PC-3 (cell line): ENCODE measurements at regions not wholly inside any gene's neighbourhood (a gene's known extent, or its start where the extent isn't known, plus 50 kb on each side); places are given as distances from the start of the nearest gene placed in this dataset.

Experiments
- ATAC-seq: fragments of 200-7000 bp; cut with Tn5 transposase; 2 replicates; pipeline ENCODE4 v1.9.1; 2020; ENCODE audit warnings: mild to moderate bottlenecking, moderate library complexity
- BruUV-seq: library from RNA; stranded (reverse); fragments of 400-500 nt; replicated peaks from 2 replicates; lab custom pipeline; 2021; lab: Mats Ljungman, UMichigan
- CTCF ChIA-PET: fragments of 300-600 bp; sonication (Branson Sonifier 250); formaldehyde crosslinking; loops from one replicate; lab custom pipeline; 2022; ENCODE audit warnings: antibody characterized with exemption; lab: Charles Lee
- POLR2A ChIA-PET: fragments of 300-600 bp; sonication (Branson Sonifier 250); formaldehyde crosslinking; loops from one replicate; lab custom pipeline; 2022; ENCODE audit warnings: antibody characterized with exemption; ENCODE audit not compliant: unreplicated experiment; lab: Charles Lee
- DNase-seq: peaks from one replicate; pipeline ENCODE4 v3.0.0-alpha.2; 2015
- H2AFZ ChIP-seq: fragments of 300-600 bp; sonication (generic); 2 replicates; pipeline ENCODE4 v1.6.0; 2016; ENCODE audit warnings: antibody characterized with exemption, low read length
- H3F3A ChIP-seq: fragments of 300-600 bp; sonication (generic); one replicate; pipeline ENCODE4 v1.6.0; 2017; ENCODE audit warnings: antibody characterized with exemption, low read length, control low read depth, mild to moderate bottlenecking; ENCODE audit not compliant: unreplicated experiment
- H3K27ac ChIP-seq: fragments of 300-600 bp; sonication (generic); 2 replicates; pipeline ENCODE4 v1.5.1; 2016; ENCODE audit warnings: mild to moderate bottlenecking, low read length
- H3K27me3 ChIP-seq: fragments of 300-600 bp; sonication (generic); 2 replicates; pipeline ENCODE4 v1.6.1; 2016; ENCODE audit warnings: low read length, mixed read lengths
- H3K36me3 ChIP-seq: fragments of 300-600 bp; sonication (generic); 2 replicates; pipeline ENCODE4 v1.6.1; 2016; ENCODE audit warnings: low read depth, mixed run types, low read length, mixed read lengths
- H3K4me1 ChIP-seq: fragments of 300-600 bp; sonication (generic); 2 replicates; pipeline ENCODE4 v1.5.1; 2016; ENCODE audit warnings: low read length; ENCODE audit not compliant: insufficient read depth
- H3K4me2 ChIP-seq: fragments of 300-600 bp; sonication (generic); 2 replicates; pipeline ENCODE4 v1.6.0; 2016; ENCODE audit warnings: low read length
- H3K4me3 ChIP-seq: fragments of 300-600 bp; sonication (generic); 2 replicates; pipeline ENCODE4 v1.5.1; 2016; ENCODE audit warnings: mild to moderate bottlenecking, low read length, mixed read lengths
- H3K79me2 ChIP-seq: fragments of 300-600 bp; sonication (generic); 2 replicates; pipeline ENCODE4 v1.6.1; 2017; ENCODE audit warnings: low read length, mixed read lengths
- H3K9ac ChIP-seq: fragments of 300-600 bp; sonication (generic); 2 replicates; pipeline ENCODE4 v1.6.0; 2016; ENCODE audit warnings: mild to moderate bottlenecking, low read length
- H3K9me2 ChIP-seq: fragments of 300-600 bp; sonication (generic); replicated peaks from 2 replicates; pipeline ENCODE4 v1.6.1; 2016; ENCODE audit warnings: mixed run types, low read length, mixed read lengths
- H3K9me3 ChIP-seq: fragments of 300-600 bp; sonication (generic); 2 replicates; pipeline ENCODE4 v1.6.1; 2016; ENCODE audit warnings: low read length, mixed read lengths
- H4K20me1 ChIP-seq: fragments of 300-600 bp; sonication (generic); 2 replicates; pipeline ENCODE4 v1.6.1; 2016; ENCODE audit warnings: low read length, mixed read lengths
- EZH2 ChIP-seq: fragments of 300-600 bp; sonication (generic); IDR thresholded peaks from one replicate; pipeline ENCODE4 v1.6.1; 2017; ENCODE audit warnings: antibody characterized with exemption, mild to moderate bottlenecking, low read length; ENCODE audit not compliant: unreplicated experiment
- EZH2phosphoT487 ChIP-seq: fragments of 300-600 bp; sonication (generic); IDR thresholded peaks from 2 replicates; pipeline ENCODE4 v1.6.1; 2018; ENCODE audit warnings: mild to moderate bottlenecking, antibody characterized with exemption, low read length, borderline replicate concordance
- intact Hi-C: fragments of 100-400 bp; cut with micrococcal nuclease; formaldehyde crosslinking; loops from 2 replicates; pipeline ENCODE4 v1.9.0; 2023
- TF ChIP-seq, protein P1 (sequence below): fragments of 300-600 bp; sonication (generic); conservative IDR thresholded peaks from 2 replicates; pipeline ENCODE4 v1.5.1; 2017; ENCODE audit warnings: antibody characterized with exemption, low read depth, mild to moderate bottlenecking, low read length

DNA sequence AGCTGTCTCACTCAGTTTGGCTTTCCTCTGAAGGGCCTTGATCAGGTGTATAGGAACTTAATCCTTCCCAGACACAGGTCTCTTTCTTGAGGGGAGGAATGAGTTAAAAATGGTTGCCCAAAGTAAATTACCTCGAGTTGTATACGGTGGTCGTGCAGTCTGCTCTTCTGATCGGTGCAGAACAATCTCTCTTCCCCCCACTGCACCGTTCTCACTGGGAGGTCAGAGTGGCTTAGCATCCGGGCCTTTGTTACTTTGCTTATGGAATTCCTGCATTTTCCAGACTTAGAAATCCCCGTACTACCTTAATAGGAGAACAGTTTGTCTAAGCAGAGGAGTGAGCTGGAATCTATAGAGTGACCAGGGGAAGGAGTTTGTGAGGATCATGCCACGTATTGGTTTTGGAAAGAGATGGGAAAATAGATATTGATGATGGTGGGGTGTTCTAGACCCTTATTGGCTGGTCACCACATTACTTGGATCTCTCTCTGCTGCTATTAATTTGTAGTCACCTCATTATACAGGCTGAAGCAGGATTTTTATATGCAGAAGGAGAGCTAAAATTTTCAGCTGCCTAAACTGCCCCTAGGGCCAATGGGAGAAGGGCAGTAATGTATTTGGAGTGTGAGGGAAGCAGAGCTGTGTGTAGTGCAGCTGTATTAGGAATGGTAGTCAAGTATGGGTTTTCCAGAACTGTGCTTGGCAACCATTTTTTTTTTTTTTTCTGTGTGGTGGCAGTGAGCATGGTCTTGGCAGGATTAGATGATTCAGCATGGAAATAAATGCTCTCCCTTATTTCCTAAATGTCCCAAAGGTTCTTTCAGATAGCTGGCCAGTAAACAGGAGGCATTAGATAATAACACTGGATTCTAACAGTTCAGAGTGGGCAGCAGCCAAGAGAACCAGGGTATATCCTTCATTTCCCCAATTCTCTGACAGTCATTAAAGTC is 81.5 kb downstream of the NDUFS5 start:
- peaks cover 75% of the 10 kb centered on the region for H3K79me2 ChIP-seq
- H3K9me2 ChIP-seq = no peaks in the 10 kb centered on the region
- H3K27ac ChIP-seq = peak overlapping the region; percentile 54
- DNase-seq (no peak), ATAC-seq (no peak)
- H3K27me3 ChIP-seq = no peaks in the 10 kb centered on the region
- H3K4me2 ChIP-seq = peak overlapping the region; percentile 98
- TF ChIP-seq EZH2phosphoT487 = no peak
- no peak for TF ChIP-seq EZH2
- TF ChIP-seq, protein P1, sequence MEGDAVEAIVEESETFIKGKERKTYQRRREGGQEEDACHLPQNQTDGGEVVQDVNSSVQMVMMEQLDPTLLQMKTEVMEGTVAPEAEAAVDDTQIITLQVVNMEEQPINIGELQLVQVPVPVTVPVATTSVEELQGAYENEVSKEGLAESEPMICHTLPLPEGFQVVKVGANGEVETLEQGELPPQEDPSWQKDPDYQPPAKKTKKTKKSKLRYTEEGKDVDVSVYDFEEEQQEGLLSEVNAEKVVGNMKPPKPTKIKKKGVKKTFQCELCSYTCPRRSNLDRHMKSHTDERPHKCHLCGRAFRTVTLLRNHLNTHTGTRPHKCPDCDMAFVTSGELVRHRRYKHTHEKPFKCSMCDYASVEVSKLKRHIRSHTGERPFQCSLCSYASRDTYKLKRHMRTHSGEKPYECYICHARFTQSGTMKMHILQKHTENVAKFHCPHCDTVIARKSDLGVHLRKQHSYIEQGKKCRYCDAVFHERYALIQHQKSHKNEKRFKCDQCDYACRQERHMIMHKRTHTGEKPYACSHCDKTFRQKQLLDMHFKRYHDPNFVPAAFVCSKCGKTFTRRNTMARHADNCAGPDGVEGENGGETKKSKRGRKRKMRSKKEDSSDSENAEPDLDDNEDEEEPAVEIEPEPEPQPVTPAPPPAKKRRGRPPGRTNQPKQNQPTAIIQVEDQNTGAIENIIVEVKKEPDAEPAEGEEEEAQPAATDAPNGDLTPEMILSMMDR = no peak
- CTCF ChIA-PET = interaction anchor here (1.6 kb wide), 1 partner anchor 85 kb away, joined by 6 read pairs; no protein-coding TSS in a partner anchor
- intact Hi-C loops = no loop called here
- no peak overlapping the region for H2AFZ ChIP-seq
- no TSS peak for BruUV-seq
- no peaks in the 10 kb centered on the region for H3K36me3 ChIP-seq
- H3F3A ChIP-seq = peaks cover 5% of the 10 kb centered on the region
- peaks cover 55% of the 10 kb centered on the region for H3K4me1 ChIP-seq
- peak overlapping the region; percentile 86 for H3K4me3 ChIP-seq
- POLR2A ChIA-PET = interaction anchor here (0.5 to 0.7 kb wide), 2 partner anchors 23 to 25 kb away, joined by 5 to 9 read pairs; no protein-coding TSS in a partner anchor
- H4K20me1 ChIP-seq = peaks cover 33% of the 10 kb centered on the region; the same call in 1 of the 2 replicates
- H3K9ac ChIP-seq = peak overlapping the region; percentile 82
- no peaks in the 10 kb centered on the region for H3K9me3 ChIP-seq

GRCh38 chr1:39109644-39110043 is 83.5 kb downstream of the NDUFS5 start:
- Histone ChIP-seq H3K9me3 (no peaks in the 10 kb centered on the region), H3K4me1 (peaks cover 36% of the 10 kb centered on the region), H3K4me3 (no peak overlapping the region), H3K4me2 (no peak overlapping the region), H3K27ac (no peak overlapping the region), H2AFZ (no peak overlapping the region), H3K27me3 (no peaks in the 10 kb centered on the region), H3K9ac (no peak overlapping the region), H4K20me1 (peaks cover 38% of the 10 kb centered on the region; the same call in 1 of the 2 replicates), H3K79me2 (peaks cover 88% of the 10 kb centered on the region), H3K9me2 (no peaks in the 10 kb centered on the region), H3K36me3 (no peaks in the 10 kb centered on the region), H3F3A (no peaks in the 10 kb centered on the region)
- BruUV-seq = no TSS peak
- ChIA-PET CTCF (interaction anchor here (0.6 kb wide), 1 partner anchor 83 kb away, joined by 5 read pairs; no protein-coding TSS in a partner anchor), POLR2A (interaction anchor here (0.7 kb wide), 1 partner anchor 156 kb away, joined by 9 read pairs; no protein-coding TSS in a partner anchor)
- intact Hi-C loops = no loop called here
- ATAC-seq (no peak), DNase-seq (no peak)
- TF ChIP-seq EZH2phosphoT487 (no peak), EZH2 (no peak)
- TF ChIP-seq, protein P1 = no peak
